Stimulated activated naive CD8-positive, alpha-beta T cell treated with anti-CD3 and anti-CD28 coated beads, Interleukin-15, amount 100 ng/mL, for 72 hours (primary cell): ENCODE measurements at regions not wholly inside any gene's neighbourhood (a gene's known extent, or its start where the extent isn't known, plus 50 kb on each side); places are given as distances from the start of the nearest gene placed in this dataset.

Experiments used
- ATAC-seq: fragments of 150-1000 bp; cut with Tn5 transposase; 2 replicates; pipeline ENCODE4 v1.10.0; 2021; ENCODE audit warnings: mild to moderate bottlenecking, moderate library complexity
- DNase-seq, 2 donors: peaks; one replicate each; pipeline ENCODE4 v3.0.0; 2021 to 2022
- H3K27ac Mint-ChIP-seq, 2 donors: one replicate each; pipeline ENCODE4 v1.8.0; 2022; ENCODE audit warnings: mild to moderate bottlenecking in 2 of 2, mixed read lengths in 2 of 2, moderate library complexity in 2 of 2
- H3K27me3 Mint-ChIP-seq: one replicate; pipeline ENCODE4 v1.8.0; 2022; ENCODE audit warnings: mixed read lengths
- H3K4me1 Mint-ChIP-seq: one replicate; pipeline ENCODE4 v1.8.0; 2022; ENCODE audit warnings: mild to moderate bottlenecking, mixed read lengths
- H3K4me3 Mint-ChIP-seq, 2 donors: one replicate each; pipeline ENCODE4 v1.8.0; 2022; ENCODE audit warnings: mild to moderate bottlenecking in 2 of 2, mixed read lengths in 2 of 2, moderate library complexity in 1 of 2
- H3K9me3 Mint-ChIP-seq, 2 donors: one replicate each; pipeline ENCODE4 v1.8.0; 2022; ENCODE audit warnings: mixed read lengths in 2 of 2

- H3K9me3 Mint-ChIP-seq = peaks cover 36 to 40% of the 10 kb centered on the region in 2 donors
- no peaks in the 10 kb centered on the region for H3K4me1 Mint-ChIP-seq
- DNase-seq = no peak
- H3K4me3 Mint-ChIP-seq = no peak overlapping the region
- ATAC-seq = no peak
- no peak overlapping the region for H3K27ac Mint-ChIP-seq
- no peaks in the 10 kb centered on the region for H3K27me3 Mint-ChIP-seq
These were observed 355.0 kb upstream of the PRICKLE1 start for GRCh38 chr12:42944516-42944915.

- Mint-ChIP-seq H3K4me1 (no peaks in the 10 kb centered on the region), H3K4me3 (no peak overlapping the region), H3K27me3 (no peaks in the 10 kb centered on the region), H3K9me3 (peaks cover 20 to 28% of the 10 kb centered on the region in 2 donors), H3K27ac (no peak overlapping the region)
- DNase-seq (no peak), ATAC-seq (no peak)
These were observed 347.4 kb upstream of the PRICKLE1 start for GRCh38 chr12:42936991-42937390.

GRCh38 chr12:42936260-42936659 is 346.7 kb upstream of the PRICKLE1 start:
- H3K4me3 Mint-ChIP-seq = no peak overlapping the region
- no peak for ATAC-seq
- H3K27me3 Mint-ChIP-seq = no peaks in the 10 kb centered on the region
- no peaks in the 10 kb centered on the region for H3K4me1 Mint-ChIP-seq
- H3K27ac Mint-ChIP-seq = no peak overlapping the region
- DNase-seq = no peak
- peaks cover 13 to 20% of the 10 kb centered on the region in 2 donors for H3K9me3 Mint-ChIP-seq

- Mint-ChIP-seq H3K4me3 (no peak overlapping the region), H3K27ac (no peak overlapping the region), H3K4me1 (no peaks in the 10 kb centered on the region), H3K9me3 (peaks cover 9 to 15% of the 10 kb centered on the region in 2 donors), H3K27me3 (no peaks in the 10 kb centered on the region)
- no peak for ATAC-seq
- no peak for DNase-seq
These were observed 346.2 kb upstream of the PRICKLE1 start for GRCh38 chr12:42935756-42936155.

- Mint-ChIP-seq H3K27me3 (no peaks in the 10 kb centered on the region), H3K4me1 (no peaks in the 10 kb centered on the region), H3K27ac (no peak overlapping the region), H3K9me3 (peaks cover 9% of the 10 kb centered on the region in 2 donors), H3K4me3 (no peak overlapping the region)
- no peak for ATAC-seq
- no peak for DNase-seq
These were observed 345.5 kb upstream of the PRICKLE1 start for GRCh38 chr12:42935090-42935489.

GRCh38 chr12:42933461-42934081 is 344.0 kb upstream of the PRICKLE1 start:
- H3K4me1 Mint-ChIP-seq = no peaks in the 10 kb centered on the region
- H3K9me3 Mint-ChIP-seq = peaks cover 7 to 15% of the 10 kb centered on the region in 2 donors
- DNase-seq = no peak
- no peak overlapping the region for H3K27ac Mint-ChIP-seq
- no peak for ATAC-seq
- H3K27me3 Mint-ChIP-seq = no peaks in the 10 kb centered on the region
- H3K4me3 Mint-ChIP-seq = no peak overlapping the region

- H3K4me3 Mint-ChIP-seq = no peak overlapping the region
- H3K9me3 Mint-ChIP-seq = peaks cover 7 to 15% of the 10 kb centered on the region in 2 donors
- no peak overlapping the region for H3K27ac Mint-ChIP-seq
- no peak for DNase-seq
- no peak for ATAC-seq
- no peaks in the 10 kb centered on the region for H3K4me1 Mint-ChIP-seq
- no peaks in the 10 kb centered on the region for H3K27me3 Mint-ChIP-seq
These were observed 343.4 kb upstream of the PRICKLE1 start for GRCh38 chr12:42932936-42933335.

GRCh38 chr12:42926232-42926631 is 336.7 kb upstream of the PRICKLE1 start:
- Mint-ChIP-seq H3K27me3 (no peaks in the 10 kb centered on the region), H3K4me1 (no peaks in the 10 kb centered on the region), H3K9me3 (peaks cover 0 to 16% of the 10 kb centered on the region in 2 donors), H3K27ac (no peak overlapping the region), H3K4me3 (no peak overlapping the region)
- DNase-seq (no peak), ATAC-seq (no peak)

GRCh38 chr12:42924482-42924881 is 334.9 kb upstream of the PRICKLE1 start:
- H3K4me1 Mint-ChIP-seq = no peaks in the 10 kb centered on the region
- no peak overlapping the region for H3K27ac Mint-ChIP-seq
- H3K4me3 Mint-ChIP-seq = no peak overlapping the region
- ATAC-seq (no peak), DNase-seq (no peak)
- no peaks in the 10 kb centered on the region for H3K27me3 Mint-ChIP-seq
- peaks cover 0 to 16% of the 10 kb centered on the region in 2 donors for H3K9me3 Mint-ChIP-seq

GRCh38 chr12:42923583-42923982 is 334.0 kb upstream of the PRICKLE1 start:
- H3K4me3 Mint-ChIP-seq = no peak overlapping the region
- H3K4me1 Mint-ChIP-seq = no peaks in the 10 kb centered on the region
- ATAC-seq (no peak), DNase-seq (no peak)
- H3K9me3 Mint-ChIP-seq = peaks cover 0 to 10% of the 10 kb centered on the region in 2 donors
- no peak overlapping the region for H3K27ac Mint-ChIP-seq
- H3K27me3 Mint-ChIP-seq = no peaks in the 10 kb centered on the region

GRCh38 chr12:42923156-42923555 is 333.6 kb upstream of the PRICKLE1 start:
- Mint-ChIP-seq H3K9me3 (peaks cover 0 to 10% of the 10 kb centered on the region in 2 donors), H3K4me1 (no peaks in the 10 kb centered on the region), H3K27me3 (no peaks in the 10 kb centered on the region), H3K27ac (no peak overlapping the region), H3K4me3 (no peak overlapping the region)
- ATAC-seq (no peak), DNase-seq (no peak)

- Mint-ChIP-seq H3K4me3 (no peak overlapping the region), H3K27ac (no peak overlapping the region), H3K9me3 (peaks cover 0 to 10% of the 10 kb centered on the region in 2 donors), H3K27me3 (no peaks in the 10 kb centered on the region), H3K4me1 (no peaks in the 10 kb centered on the region)
- DNase-seq = no peak
- ATAC-seq = no peak
These were observed 332.9 kb upstream of the PRICKLE1 start for GRCh38 chr12:42922505-42922850.

GRCh38 chr12:42921741-42922504 is 332.4 kb upstream of the PRICKLE1 start:
- H3K27me3 Mint-ChIP-seq = no peaks in the 10 kb centered on the region
- ATAC-seq (no peak), DNase-seq (no peak)
- no peaks in the 10 kb centered on the region for H3K4me1 Mint-ChIP-seq
- H3K27ac Mint-ChIP-seq = no peak overlapping the region
- peaks cover 0 to 7% of the 10 kb centered on the region in 2 donors for H3K9me3 Mint-ChIP-seq
- H3K4me3 Mint-ChIP-seq = no peak overlapping the region

- Mint-ChIP-seq H3K27ac (no peak overlapping the region), H3K4me1 (no peaks in the 10 kb centered on the region), H3K4me3 (no peak overlapping the region), H3K9me3 (no peaks in the 10 kb centered on the region), H3K27me3 (no peaks in the 10 kb centered on the region)
- ATAC-seq = no peak
- no peak for DNase-seq
These were observed 330.1 kb upstream of the PRICKLE1 start for GRCh38 chr12:42919691-42920090.

- Mint-ChIP-seq H3K27me3 (no peaks in the 10 kb centered on the region), H3K4me1 (no peaks in the 10 kb centered on the region), H3K9me3 (no peaks in the 10 kb centered on the region), H3K27ac (no peak overlapping the region), H3K4me3 (no peak overlapping the region)
- DNase-seq = no peak
- no peak for ATAC-seq
These were observed 328.9 kb upstream of the PRICKLE1 start for GRCh38 chr12:42918443-42918842.

GRCh38 chr12:42916143-42916542 is 326.6 kb upstream of the PRICKLE1 start:
- no peaks in the 10 kb centered on the region for H3K4me1 Mint-ChIP-seq
- no peak overlapping the region for H3K27ac Mint-ChIP-seq
- H3K4me3 Mint-ChIP-seq = no peak overlapping the region
- no peaks in the 10 kb centered on the region for H3K27me3 Mint-ChIP-seq
- H3K9me3 Mint-ChIP-seq = no peaks in the 10 kb centered on the region
- ATAC-seq = no peak
- no peak for DNase-seq

- H3K9me3 Mint-ChIP-seq = no peaks in the 10 kb centered on the region
- no peaks in the 10 kb centered on the region for H3K27me3 Mint-ChIP-seq
- no peak for ATAC-seq
These were observed 325.9 kb upstream of the PRICKLE1 start for GRCh38 chr12:42915426-42915825.

More at GRCh38 chr12:42915426-42915825, 325.9 kb upstream of the PRICKLE1 start:
- Mint-ChIP-seq H3K4me3 (no peak overlapping the region), H3K27ac (no peak overlapping the region), H3K4me1 (no peaks in the 10 kb centered on the region)
- no peak for DNase-seq
